ENCODE measurements at regions not wholly inside any gene's neighbourhood (a gene's known extent, or its start where the extent isn't known, plus 50 kb on each side); places are given as distances from the start of the nearest gene placed in this dataset.
A peak's percentile ranks its signal among the peaks of the same experiment; 100 is the strongest.
"Not testable (repeated sequence)": the region's sequence is repeated elsewhere in the genome, so short reads cannot be mapped to it uniquely, and the experiment has no call there.

GRCh38 chr5:120241400-120241799 lies 222.7 kb upstream of the PRR16 start:
- no peak for DNase-seq

DNA sequence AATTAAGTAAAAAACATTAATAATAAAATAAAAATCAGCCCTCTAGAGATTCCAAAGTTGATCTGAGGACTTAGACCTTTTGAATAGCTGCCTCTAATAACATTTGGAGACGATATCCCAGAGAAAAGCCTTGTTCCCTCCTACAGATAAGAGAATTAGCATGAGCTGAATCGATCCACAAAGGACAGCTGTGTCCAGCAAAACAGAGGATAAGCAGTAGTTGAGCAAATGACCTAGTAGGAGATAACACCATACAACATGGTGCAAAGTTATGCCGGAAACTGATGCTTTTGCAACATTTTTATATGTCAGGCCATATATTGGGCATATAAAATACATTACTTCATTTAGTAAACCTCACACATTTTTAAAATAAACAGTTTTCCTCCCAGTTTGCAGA lies 212.2 kb upstream of the PRR16 start:
- no peak for DNase-seq

DNA sequence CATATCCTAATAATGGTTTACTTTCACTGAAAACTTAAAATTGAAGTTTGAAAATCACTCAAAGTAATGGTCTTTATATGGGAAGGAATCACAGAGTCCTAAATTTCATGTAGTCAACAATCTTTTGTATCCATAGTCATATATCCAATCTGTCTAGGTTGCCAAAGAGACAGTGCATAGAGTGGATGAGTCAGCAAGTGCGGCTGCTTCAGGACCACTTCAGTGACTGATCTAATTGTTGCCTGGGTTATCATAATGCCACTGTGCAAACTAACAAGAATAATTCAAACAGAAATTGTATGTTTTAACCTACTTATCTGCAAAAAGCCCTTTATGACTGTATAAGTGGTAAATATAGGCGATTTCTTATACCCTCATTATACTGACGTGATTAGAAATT lies 211.3 kb upstream of the PRR16 start:
- peak; percentile 51 for DNase-seq

GRCh38 chr5:120254385-120254784 lies 209.7 kb upstream of the PRR16 start:
- peak; percentile 25 for DNase-seq

DNA sequence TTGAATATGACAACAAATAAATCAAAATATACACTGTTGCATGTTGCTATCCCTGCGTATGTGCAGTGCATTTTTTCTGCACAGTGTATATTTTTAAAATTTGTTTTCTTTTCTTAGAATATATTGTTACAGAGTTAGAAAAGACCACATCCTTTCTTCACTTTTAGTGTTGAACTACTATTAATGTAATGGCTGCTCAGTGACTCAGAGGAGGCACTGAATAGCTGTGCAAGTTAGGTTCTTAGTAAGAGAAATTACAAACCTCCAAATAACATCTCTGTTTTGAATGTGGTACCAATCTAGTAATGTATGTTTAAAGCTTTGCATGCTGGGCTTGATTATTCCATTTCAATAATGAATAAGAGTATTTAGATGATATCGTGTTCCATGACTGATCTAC lies 208.9 kb upstream of the PRR16 start:
- DNase-seq: no peak

GRCh38 chr5:120256376-120256775 lies 207.7 kb upstream of the PRR16 start:
- DNase-seq: no peak

- DNase-seq: no peak
Measured at GRCh38 chr5:120257358-120257971, 206.6 kb upstream of the PRR16 start.

DNA sequence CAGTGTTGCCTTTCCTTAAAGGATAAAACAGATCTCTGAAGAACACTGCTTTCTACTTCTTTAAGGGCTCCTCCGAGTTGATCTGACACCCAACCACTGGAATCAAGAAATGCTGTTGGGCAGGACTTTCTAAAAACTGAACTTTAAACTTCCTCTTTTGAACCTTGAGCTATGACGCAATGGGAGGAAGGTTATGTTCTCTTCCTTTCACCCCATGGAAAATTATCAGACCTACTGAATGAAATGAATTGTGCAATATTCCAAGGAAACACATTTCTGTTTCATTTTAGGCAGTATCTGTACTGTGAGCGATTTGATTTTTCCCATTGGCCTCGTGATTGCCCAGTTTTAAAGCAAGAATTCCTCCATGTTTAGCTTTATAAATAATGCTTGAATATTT lies 206.0 kb upstream of the PRR16 start:
- no peak for DNase-seq

GRCh38 chr5:120260651-120261050 lies 203.4 kb upstream of the PRR16 start:
- DNase-seq: no peak

- no peak for DNase-seq
Measured at GRCh38 chr5:120270498-120270897, 193.6 kb upstream of the PRR16 start.

DNA sequence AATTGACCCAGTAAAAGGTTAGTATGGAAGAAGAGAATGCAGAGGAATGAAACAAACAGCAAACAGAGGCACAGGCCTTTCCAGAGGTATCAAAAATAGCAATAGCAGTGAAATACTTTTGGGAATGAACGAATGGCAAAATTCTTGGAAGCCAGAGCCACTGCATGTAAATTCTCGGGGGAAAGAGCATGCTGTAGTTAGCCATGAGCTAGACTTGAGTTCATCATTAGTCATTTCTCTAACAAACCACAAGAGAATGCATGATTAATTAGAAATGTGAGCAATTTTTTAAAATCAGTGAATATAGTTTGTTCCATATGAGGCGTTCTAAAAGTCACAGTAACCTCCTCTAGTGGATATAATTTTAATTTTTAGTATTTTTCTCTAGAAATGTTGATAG lies 170.3 kb upstream of the PRR16 start:
- DNase-seq: peak; percentile 96

GRCh38 chr5:120297616-120298015 lies 166.5 kb upstream of the PRR16 start:
- peak; percentile 44 for DNase-seq

GRCh38 chr5:120298981-120299380 lies 165.1 kb upstream of the PRR16 start:
- peak; percentile 56 for DNase-seq

- peak; percentile 95 for DNase-seq
Measured at GRCh38 chr5:120304663-120305062, 159.4 kb upstream of the PRR16 start.

DNA sequence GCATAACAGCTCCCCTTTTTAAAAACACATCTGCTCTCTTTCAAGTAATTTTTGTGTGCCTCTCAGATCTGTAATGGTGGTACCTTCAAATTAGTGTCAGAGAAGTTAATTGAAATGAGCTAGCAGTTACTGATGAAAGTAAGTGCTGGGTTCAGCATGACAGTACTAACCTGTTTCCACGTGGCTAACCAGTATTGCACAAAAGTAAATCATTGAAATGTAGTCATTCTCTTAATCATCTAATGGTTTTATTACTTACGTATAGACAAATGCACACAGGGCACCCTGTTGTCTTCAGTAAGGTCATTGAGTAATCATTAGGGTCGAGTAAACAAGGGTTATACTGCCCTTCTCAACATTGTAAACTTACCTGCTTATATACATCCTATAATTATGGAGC lies 157.8 kb upstream of the PRR16 start:
- no peak for DNase-seq

DNA sequence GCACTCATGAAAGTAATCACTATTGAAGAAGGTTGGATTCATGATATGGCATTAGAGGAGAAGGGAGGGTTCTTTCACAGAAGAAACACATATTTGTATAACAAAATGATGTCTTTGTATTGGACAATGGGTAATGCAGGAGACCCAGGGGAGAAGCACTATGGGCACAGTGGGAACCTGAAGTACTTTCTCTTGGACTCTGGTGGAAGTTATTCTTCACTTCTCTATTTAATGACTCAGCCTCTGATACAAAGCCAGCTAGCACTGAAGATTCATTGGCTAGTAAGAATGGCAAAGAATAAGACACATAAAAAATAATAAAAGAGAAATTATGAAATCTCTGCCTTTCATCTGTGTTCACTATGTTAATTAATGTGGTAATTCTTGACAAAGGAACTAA lies 149.9 kb upstream of the PRR16 start:
- no peak for DNase-seq

- no peak for DNase-seq
Measured at GRCh38 chr5:120320626-120321025, 143.5 kb upstream of the PRR16 start.

- DNase-seq: no peak
Measured at GRCh38 chr5:120326651-120327050, 137.4 kb upstream of the PRR16 start.

- no peak for DNase-seq
Measured at GRCh38 chr5:120327180-120327579, 136.9 kb upstream of the PRR16 start.

DNA sequence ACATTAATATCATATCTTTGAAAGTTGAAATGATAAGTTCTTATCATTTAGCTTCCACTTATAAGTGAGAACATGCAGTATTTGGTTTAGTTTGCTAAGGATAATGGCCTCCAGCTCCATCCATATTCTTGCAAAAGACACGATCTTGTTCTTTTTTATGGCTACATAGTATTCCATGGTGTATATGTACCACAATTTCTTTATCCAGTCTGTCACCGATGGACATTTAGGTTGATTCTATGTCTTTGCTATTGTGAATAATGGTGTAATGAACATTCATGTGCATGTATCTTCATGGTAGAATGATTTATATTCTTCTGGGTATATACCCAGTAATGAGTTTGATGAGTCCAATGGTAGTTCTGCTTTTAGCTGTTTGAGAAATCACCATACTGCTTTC lies 135.0 kb upstream of the PRR16 start:
- no peak for DNase-seq

DNA sequence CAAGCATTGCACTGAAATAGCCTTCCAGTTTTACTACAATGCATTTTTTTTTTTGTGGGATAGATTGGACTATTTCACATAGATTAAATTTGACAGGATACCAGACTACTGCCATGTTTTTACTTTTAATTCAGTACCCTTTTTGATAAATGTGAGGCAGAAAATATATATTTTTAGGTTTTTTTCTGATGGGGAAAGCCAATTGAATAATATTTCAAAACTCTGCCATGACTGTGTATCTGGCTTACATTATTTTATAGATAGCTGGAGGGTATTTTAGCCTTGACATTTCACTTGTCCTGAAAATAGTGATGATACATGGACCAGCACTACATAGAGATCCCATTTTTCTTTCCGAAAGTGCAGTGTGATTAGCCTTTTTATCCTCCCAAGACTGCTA lies 133.5 kb upstream of the PRR16 start:
- no peak for DNase-seq

DNA sequence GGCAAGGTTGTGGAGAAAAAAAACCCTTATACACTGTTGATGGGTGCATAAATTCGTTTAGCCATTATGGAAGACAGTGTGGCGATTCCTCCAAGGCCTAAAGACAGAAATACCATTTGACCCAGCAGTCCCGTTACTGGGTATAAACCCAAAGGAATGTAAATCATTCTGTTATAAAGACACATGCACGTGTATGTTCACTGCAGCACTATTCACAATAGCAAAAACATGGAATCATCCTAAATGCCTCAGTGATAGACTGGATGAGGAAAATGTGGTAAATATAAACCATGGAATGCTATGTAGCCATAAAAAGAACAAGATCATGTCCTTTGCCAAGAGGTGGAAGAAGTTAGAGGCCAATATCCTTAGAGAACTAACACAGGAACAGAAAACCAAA lies 119.9 kb upstream of the PRR16 start:
- no peak for DNase-seq

DNA sequence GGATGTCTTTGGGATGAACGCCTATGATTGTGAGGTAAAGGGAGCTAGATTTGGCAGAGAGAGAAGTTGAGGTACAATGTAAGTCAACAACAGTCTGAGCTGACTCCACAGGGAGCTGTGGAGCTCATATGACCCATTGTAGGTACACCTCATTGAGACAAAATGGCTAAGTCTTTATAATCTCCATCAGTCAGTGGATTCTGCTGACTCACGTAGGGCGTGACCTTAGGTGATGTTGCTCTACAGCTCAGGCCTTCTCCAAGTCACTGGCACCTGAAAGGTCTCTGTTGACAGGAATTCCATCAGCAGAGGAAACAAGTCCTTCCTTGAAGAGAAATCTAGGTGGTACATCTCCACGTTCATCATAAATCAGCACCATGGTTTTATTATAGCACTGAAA lies 118.2 kb upstream of the PRR16 start:
- no peak for DNase-seq

DNA sequence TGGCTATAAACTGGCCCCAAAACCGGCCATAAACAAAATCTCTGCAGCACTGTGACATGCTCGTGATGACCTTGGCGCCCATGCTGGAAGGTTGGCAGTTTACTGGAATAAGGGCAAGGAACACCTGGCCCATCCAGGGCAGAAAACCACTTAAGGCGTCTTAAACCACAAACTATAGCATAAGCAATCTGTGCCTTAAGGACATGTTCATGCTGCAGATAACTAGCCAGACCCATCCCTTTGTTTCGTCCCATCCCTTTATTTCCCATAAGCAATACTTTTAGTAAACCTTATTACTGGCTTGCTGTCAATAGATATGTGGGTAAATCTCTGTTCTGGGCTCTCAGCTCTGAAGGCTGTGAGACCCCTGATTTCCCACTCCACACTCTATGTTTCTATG lies 113.0 kb upstream of the PRR16 start:
- not testable (repeated sequence) for DNase-seq

GRCh38 chr5:120354126-120354525 lies 110.0 kb upstream of the PRR16 start:
- DNase-seq: no peak
